Daoy (cell line): ENCODE measurements at regions not wholly inside any gene's neighbourhood (a gene's known extent, or its start where the extent isn't known, plus 50 kb on each side); places are given as distances from the start of the nearest gene placed in this dataset.
A peak's percentile ranks its signal among the peaks of the same experiment; 100 is the strongest.
"Not testable (repeated sequence)": the region's sequence is repeated elsewhere in the genome, so short reads cannot be mapped to it uniquely, and the experiment has no call there.

Experiments
- DNase-seq: peaks from one replicate; pipeline ENCODE4 v3.0.0-alpha.2; 2015; ENCODE audit warnings: low read depth

- peak; percentile 7 for DNase-seq
These were observed 54.8 kb upstream of the HMGB1 start for GRCh38 chr13:30520571-30520970.

GRCh38 chr13:30523211-30523610 is 57.5 kb upstream of the HMGB1 start:
- DNase-seq: no peak

DNA sequence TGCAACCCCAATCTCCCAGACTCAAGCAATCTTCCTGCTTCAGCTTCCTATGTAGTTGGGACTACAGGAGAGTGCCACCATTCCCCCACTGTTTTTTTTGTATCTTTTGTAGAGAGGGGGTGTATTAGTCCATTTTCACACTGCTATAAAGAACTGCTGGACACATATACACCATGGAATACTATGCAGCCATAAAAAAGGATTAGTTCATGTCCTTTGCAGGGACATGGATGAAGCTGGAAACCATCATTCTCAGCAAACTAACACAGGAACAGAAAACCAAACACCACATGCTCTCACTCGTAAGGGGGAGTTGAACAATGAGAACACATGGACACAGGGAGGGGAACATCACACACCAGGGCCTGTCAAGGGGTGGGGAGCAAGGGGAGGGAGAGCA is 58.1 kb upstream of the HMGB1 start:
- DNase-seq: not testable (repeated sequence)

DNA sequence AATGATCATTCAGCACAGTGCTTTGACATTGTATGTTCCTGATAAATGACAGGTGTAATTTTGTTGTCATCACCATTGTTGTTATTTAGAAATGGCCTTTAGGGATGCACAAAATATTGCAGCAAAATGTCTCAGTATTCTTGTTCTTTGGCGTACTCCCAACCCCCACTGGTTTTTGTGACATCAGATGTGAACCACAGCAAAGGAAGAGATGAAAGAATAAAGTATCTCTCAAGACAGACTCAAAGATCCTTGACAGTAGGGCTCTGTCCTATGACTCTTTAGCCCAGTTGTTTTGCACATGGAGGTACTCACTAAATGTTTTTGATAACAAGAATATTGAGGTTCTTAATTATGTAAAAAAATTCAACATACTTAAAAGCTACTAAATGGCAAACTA is 59.5 kb upstream of the HMGB1 start:
- DNase-seq: not testable (repeated sequence)

- no peak for DNase-seq
These were observed 61.1 kb upstream of the HMGB1 start for GRCh38 chr13:30526612-30527495.

DNA sequence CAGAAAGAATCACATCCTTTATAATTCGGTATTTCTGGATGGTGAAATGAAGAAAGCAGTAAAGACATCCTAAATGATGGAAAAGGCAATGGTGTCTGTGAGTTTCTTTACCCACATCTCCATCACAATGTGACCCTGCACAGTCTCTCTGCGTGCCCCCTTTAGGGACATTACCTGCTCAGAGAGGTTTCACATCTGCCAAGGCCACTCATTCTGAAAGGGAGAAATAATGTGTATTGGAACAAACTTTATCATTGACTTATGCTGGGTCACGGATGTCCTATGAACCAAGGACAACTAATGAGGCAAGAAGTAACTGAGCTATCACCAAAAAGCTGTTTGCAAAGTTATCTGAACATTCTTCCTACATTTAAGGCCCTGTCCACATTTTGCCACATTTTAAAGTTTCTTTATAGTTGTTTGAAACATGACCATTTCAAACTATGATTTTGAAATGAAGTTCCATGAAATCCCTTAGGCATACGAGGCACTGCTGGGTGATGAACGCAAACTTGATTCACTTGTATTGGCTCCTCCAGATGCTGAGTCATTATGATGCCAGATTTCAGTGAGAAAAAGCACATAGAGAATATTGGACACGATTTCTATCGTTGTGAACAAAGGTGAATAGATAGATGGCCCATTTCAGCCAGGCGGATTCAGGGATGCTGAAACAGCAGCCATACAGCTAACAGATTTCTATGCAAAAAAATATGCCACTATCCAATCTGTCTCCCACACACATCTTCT is 63.5 kb upstream of the HMGB1 start:
- no peak for DNase-seq

DNA sequence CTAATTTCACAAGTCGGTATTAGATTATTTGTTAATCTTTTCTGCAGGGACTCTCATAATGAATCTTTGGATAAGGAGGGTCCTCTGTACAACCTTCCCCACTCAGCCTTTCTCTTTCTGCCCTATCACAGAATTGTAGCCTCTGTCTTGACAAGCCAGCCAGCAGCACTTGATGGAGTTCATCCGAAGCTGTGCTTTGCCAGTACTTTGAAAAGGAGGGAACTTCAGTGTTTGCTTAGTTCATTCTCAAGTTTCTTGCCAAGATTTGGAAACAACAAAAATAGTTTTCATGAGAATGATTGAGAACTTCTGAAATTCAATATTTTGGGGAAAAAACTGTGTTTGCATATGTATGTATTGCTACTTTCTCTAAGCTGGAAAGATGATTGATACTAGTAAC is 69.3 kb upstream of the HMGB1 start:
- no peak for DNase-seq

GRCh38 chr13:30545320-30545719 is 72.4 kb upstream of the USPL1 start:
- DNase-seq: no peak

DNA sequence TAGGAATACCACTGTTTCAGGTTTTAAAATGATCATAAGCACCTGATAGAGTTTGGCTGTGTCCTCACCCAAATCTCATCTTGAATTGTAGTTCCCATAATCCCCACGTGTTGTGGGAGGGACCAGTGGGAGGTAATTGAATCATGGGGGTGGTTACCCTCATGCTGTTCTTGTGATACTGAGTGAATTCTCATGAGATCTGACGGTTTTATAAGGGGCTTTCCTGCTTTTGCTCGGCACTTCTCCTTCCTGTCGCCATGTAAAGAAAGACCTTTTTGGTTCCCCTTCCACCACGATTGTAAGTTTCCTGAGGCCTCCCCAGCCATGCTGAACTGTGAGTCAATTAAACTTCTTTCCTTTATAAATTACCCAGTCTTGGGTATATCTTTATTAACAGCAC is 69.7 kb upstream of the USPL1 start:
- not testable (repeated sequence) for DNase-seq

- DNase-seq: peak; percentile 8
These were observed 66.5 kb upstream of the USPL1 start for GRCh38 chr13:30551189-30551588.

DNA sequence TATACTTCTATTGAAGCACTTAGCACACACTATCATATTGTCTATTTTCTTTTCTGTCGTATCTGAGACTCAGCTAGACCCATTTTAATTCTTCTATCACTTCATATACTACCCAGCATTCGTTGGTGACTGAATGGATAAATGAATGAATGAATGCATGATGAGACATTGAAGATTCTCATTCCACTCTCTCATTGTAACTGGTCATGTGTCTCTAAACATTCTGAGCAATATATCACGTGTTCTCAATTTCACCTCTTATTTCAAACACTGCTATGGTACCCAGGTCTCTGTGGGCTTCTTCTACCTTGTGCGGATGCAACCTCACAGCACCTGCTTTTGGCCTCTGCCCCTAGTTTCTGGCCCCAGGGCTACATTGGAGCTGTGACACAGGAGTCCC is 65.2 kb upstream of the USPL1 start:
- no peak for DNase-seq

- DNase-seq: no peak
These were observed 58.4 kb upstream of the USPL1 start for GRCh38 chr13:30559274-30559673.

DNA sequence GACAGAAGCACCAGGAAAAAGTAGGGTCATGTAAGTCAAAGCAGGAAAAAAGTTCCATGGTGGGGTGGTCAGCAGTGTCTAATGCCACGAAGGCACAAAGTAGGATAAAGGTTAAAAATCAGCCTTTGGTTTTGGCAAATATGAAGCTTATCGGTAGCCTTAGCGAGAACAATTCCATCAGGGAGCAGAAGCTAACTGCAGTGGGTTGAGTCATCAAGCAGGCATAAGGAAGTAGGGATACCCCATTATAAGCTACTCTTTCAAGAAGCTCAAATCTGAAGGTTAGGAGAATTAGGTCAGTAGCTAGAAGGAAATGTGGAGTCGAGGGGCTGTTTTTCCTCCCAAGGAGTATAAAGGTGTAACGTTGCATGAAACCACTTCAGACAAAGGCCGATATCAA is 57.5 kb upstream of the USPL1 start:
- no peak for DNase-seq

DNA sequence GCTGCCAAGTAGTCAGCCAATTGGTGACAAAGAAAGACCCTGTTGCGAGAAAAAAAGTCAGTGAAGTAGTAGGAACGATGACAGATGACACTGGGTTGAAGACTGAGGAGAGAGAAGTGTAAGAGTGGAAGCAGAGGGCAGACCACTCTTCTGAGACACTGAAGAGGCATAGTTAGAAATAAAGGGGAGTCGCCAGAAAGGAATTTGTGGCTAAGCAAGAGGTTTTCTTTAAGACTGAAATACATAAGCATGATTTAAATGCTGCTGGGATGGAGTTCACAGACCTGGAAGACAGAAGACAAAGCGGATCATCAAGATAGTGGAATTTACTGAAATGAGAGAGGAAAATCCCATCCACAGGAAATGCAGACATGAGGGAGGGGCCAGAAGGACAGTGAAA is 56.2 kb upstream of the USPL1 start:
- DNase-seq: no peak

- DNase-seq: no peak
These were observed 53.2 kb upstream of the USPL1 start for GRCh38 chr13:30564489-30564888.

DNA sequence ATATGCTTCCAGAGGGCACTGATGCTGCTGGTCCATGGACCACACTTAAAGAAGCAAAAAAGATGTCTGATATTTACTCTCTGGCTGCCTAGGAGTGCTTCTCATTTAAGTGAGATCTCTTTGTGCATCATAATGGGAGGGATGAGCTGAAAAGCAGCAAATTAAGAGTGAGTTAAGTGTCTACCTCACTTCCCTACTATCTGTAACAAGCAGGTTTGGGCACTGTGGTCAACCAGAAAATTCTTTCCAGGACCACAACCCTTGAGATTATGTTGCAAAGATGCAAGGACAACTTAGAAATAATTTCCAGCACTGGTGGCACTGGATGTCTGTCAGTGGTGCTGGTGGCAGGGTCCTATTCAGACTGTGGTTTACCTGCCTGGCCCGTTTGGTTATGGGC is 52.1 kb upstream of the USPL1 start:
- DNase-seq: no peak

DNA sequence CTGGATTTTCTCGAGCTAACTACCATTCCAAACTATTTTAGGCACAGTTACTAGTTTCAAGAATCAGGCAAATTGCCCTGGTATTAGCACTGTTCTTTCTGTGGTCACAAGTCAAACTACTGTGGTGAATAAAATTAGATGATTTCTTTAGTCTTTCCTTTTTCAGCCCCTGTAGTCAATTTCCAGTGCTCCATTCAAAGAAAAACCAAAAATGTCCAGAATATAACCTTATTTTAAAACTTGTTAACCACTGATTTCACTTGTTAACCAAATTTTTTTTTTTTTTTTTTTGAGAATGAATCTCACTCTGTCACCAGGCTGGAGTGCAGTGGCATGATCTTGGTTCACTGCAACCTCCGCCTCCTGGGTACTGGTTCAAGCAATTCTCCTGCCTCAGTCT is 50.6 kb upstream of the USPL1 start:
- no peak for DNase-seq
